ENCODE measurements at regions not wholly inside any gene's neighbourhood (a gene's known extent, or its start where the extent isn't known, plus 50 kb on each side); places are given as distances from the start of the nearest gene placed in this dataset.

- H3K4me3 ChIP-seq (ENCODE audit: low read depth, low read length), result no peak overlapping the region
- DNase-seq (ENCODE audit: low read depth, low spot score), result peak; percentile 24
- ChIA-PET POLR2A (interaction anchor here (1.2 kb wide), 1 partner anchor 314 kb away, joined by 3 read pairs; no protein-coding TSS in a partner anchor), CTCF (no interaction called here)
- no peak for TF ChIP-seq CTCF (IDR thresholded peaks at IDR 0.05; ENCODE audit: insufficient read depth, low read length, missing control alignments)
These were observed 92.8 kb upstream of the BCL6 start for GRCh38 chr3:187838016-187838540.

GRCh38 chr3:187839422-187839821, 94.2 kb upstream of the BCL6 start:
- CTCF ChIA-PET, result no interaction called here
- no peak overlapping the region for H3K4me3 ChIP-seq (ENCODE audit: low read depth, low read length)
- no peak for TF ChIP-seq CTCF (IDR thresholded peaks at IDR 0.05; ENCODE audit: insufficient read depth, low read length, missing control alignments)
- DNase-seq (ENCODE audit: low read depth, low spot score), result no peak
- POLR2A ChIA-PET, result no interaction called here

GRCh38 chr3:187840856-187841255, 95.6 kb upstream of the BCL6 start:
- no peak overlapping the region for H3K4me3 ChIP-seq (ENCODE audit: low read depth, low read length)
- no peak for DNase-seq (ENCODE audit: low read depth, low spot score)
- ChIA-PET CTCF (no interaction called here), POLR2A (no interaction called here)
- no peak for TF ChIP-seq CTCF (IDR thresholded peaks at IDR 0.05; ENCODE audit: insufficient read depth, low read length, missing control alignments)

GRCh38 chr3:187841560-187841959, 96.3 kb upstream of the BCL6 start:
- ChIA-PET CTCF (no interaction called here), POLR2A (no interaction called here)
- no peak for TF ChIP-seq CTCF (IDR thresholded peaks at IDR 0.05; ENCODE audit: insufficient read depth, low read length, missing control alignments)
- H3K4me3 ChIP-seq (ENCODE audit: low read depth, low read length), result no peak overlapping the region
- DNase-seq (ENCODE audit: low read depth, low spot score), result peak; percentile 10

GRCh38 chr3:187843654-187844053, 98.4 kb upstream of the BCL6 start:
- CTCF ChIA-PET, result interaction anchor here (0.5 kb wide), 1 partner anchor 47 kb away, joined by 4 read pairs; no protein-coding TSS in a partner anchor
- H3K4me3 ChIP-seq (ENCODE audit: low read depth, low read length), result no peak overlapping the region
- no peak for DNase-seq (ENCODE audit: low read depth, low spot score)
- no peak for TF ChIP-seq CTCF (IDR thresholded peaks at IDR 0.05; ENCODE audit: insufficient read depth, low read length, missing control alignments)
- POLR2A ChIA-PET, result interaction anchor here (0.7 kb wide), 1 partner anchor 83 kb away, joined by 3 read pairs; no protein-coding TSS in a partner anchor

GRCh38 chr3:187844708-187845107, 99.4 kb upstream of the BCL6 start:
- ChIA-PET POLR2A (no interaction called here), CTCF (no interaction called here)
- no peak for TF ChIP-seq CTCF (IDR thresholded peaks at IDR 0.05; ENCODE audit: insufficient read depth, low read length, missing control alignments)
- H3K4me3 ChIP-seq (ENCODE audit: low read depth, low read length), result no peak overlapping the region
- no peak for DNase-seq (ENCODE audit: low read depth, low spot score)
